ENCODE measurements at regions not wholly inside any gene's neighbourhood (a gene's known extent, or its start where the extent isn't known, plus 50 kb on each side); places are given as distances from the start of the nearest gene placed in this dataset.
"Not testable (repeated sequence)": the region's sequence is repeated elsewhere in the genome, so short reads cannot be mapped to it uniquely, and the experiment has no call there.

- no peak for DNase-seq
Measured at GRCh38 chr12:42030588-42030987, 114.1 kb downstream of the GXYLT1 start.

GRCh38 chr12:42027546-42027945 is 117.1 kb downstream of the GXYLT1 start:
- no peak for DNase-seq

GRCh38 chr12:42024495-42024830 is 120.2 kb downstream of the GXYLT1 start:
- DNase-seq = no peak

GRCh38 chr12:42023733-42024494 is 120.8 kb downstream of the GXYLT1 start:
- DNase-seq = peak; percentile 34

GRCh38 chr12:42021937-42022336 is 122.7 kb downstream of the GXYLT1 start:
- not testable (repeated sequence) for DNase-seq

- DNase-seq = no peak
Measured at GRCh38 chr12:42021469-42021868, 123.2 kb downstream of the GXYLT1 start.

GRCh38 chr12:42020226-42020625 is 124.4 kb downstream of the GXYLT1 start:
- DNase-seq = no peak

GRCh38 chr12:42019746-42020145 is 124.9 kb downstream of the GXYLT1 start:
- DNase-seq = no peak

- DNase-seq = no peak
Measured at GRCh38 chr12:42017051-42017450, 127.6 kb downstream of the GXYLT1 start.

GRCh38 chr12:42015051-42015461 is 129.6 kb downstream of the GXYLT1 start:
- DNase-seq = no peak

- DNase-seq = not testable (repeated sequence)
Measured at GRCh38 chr12:42012501-42012900, 132.2 kb downstream of the GXYLT1 start.

- no peak for DNase-seq
Measured at GRCh38 chr12:42010715-42011114, 134.0 kb downstream of the GXYLT1 start.

GRCh38 chr12:42010257-42010656 is 134.4 kb downstream of the GXYLT1 start:
- no peak for DNase-seq

GRCh38 chr12:42008996-42009395 is 135.7 kb downstream of the GXYLT1 start:
- no peak for DNase-seq

GRCh38 chr12:42003031-42003430 is 141.6 kb downstream of the GXYLT1 start:
- DNase-seq = no peak

GRCh38 chr12:42002563-42002962 is 142.1 kb downstream of the GXYLT1 start:
- DNase-seq = no peak

GRCh38 chr12:41998436-41998835 is 146.2 kb downstream of the GXYLT1 start:
- DNase-seq = no peak

GRCh38 chr12:41993283-41993682 is 151.4 kb downstream of the GXYLT1 start:
- no peak for DNase-seq

GRCh38 chr12:41992692-41993215 is 151.9 kb downstream of the GXYLT1 start:
- DNase-seq = no peak

- DNase-seq = no peak
Measured at GRCh38 chr12:41992022-41992421, 152.7 kb downstream of the GXYLT1 start.

- DNase-seq = no peak
Measured at GRCh38 chr12:41988715-41989114, 156.0 kb downstream of the GXYLT1 start.

GRCh38 chr12:41986513-41986912 is 158.2 kb downstream of the GXYLT1 start:
- DNase-seq = not testable (repeated sequence)

- no peak for DNase-seq
Measured at GRCh38 chr12:41983856-41984255, 160.8 kb downstream of the GXYLT1 start.

GRCh38 chr12:41983394-41983793 is 161.3 kb downstream of the GXYLT1 start:
- no peak for DNase-seq

- DNase-seq = no peak
Measured at GRCh38 chr12:41981758-41982157, 162.9 kb downstream of the GXYLT1 start.

Measured in HCEC 1CT (cell line).